ENCODE measurements at regions not wholly inside any gene's neighbourhood (a gene's known extent, or its start where the extent isn't known, plus 50 kb on each side); places are given as distances from the start of the nearest gene placed in this dataset.

DNA sequence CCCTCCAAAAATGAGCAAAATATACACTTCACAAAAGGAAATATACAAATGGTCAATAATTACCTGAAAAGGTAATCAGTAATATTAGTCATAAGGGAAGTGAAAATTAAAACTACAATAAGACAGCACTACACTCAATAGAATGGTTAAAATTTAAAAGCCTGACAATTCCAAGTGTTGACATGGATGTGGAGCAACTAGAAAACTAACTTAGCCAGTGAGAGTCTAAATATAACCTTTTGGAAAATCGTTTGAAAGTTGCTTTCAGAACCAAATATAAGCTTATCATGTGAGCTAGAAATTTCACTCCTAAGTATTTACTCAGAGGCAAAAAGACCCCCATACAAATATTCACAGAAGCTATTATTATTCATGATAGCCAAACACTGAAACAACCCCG is 105.1 kb upstream of the MVB12B start:
- no peak for TF ChIP-seq FOS (IDR thresholded peaks at IDR 0.05; ENCODE audit: borderline replicate concordance, insufficient read depth, low read length)
- TF ChIP-seq POLR2A (IDR thresholded peaks at IDR 0.05; ENCODE audit: low read depth, low read length) = no peak
- TF ChIP-seq EZH2 (IDR thresholded peaks at IDR 0.05; ENCODE audit: borderline replicate concordance, low read depth, low read length, severe bottlenecking) = no peak
- no peak for TF ChIP-seq GATA2 (IDR thresholded peaks at IDR 0.05; ENCODE audit: insufficient read depth, insufficient read length, low read depth, low read length)
- TF ChIP-seq MYC (IDR thresholded peaks at IDR 0.05; ENCODE audit: low read depth, low read length) = no peak
- TF ChIP-seq MAX (IDR thresholded peaks at IDR 0.05; ENCODE audit: insufficient read depth, insufficient read length) = no peak
- TF ChIP-seq POLR2AphosphoS5 (IDR thresholded peaks at IDR 0.05; ENCODE audit: insufficient read depth, low read depth, low read length) = no peak
- TF ChIP-seq, protein P1, sequence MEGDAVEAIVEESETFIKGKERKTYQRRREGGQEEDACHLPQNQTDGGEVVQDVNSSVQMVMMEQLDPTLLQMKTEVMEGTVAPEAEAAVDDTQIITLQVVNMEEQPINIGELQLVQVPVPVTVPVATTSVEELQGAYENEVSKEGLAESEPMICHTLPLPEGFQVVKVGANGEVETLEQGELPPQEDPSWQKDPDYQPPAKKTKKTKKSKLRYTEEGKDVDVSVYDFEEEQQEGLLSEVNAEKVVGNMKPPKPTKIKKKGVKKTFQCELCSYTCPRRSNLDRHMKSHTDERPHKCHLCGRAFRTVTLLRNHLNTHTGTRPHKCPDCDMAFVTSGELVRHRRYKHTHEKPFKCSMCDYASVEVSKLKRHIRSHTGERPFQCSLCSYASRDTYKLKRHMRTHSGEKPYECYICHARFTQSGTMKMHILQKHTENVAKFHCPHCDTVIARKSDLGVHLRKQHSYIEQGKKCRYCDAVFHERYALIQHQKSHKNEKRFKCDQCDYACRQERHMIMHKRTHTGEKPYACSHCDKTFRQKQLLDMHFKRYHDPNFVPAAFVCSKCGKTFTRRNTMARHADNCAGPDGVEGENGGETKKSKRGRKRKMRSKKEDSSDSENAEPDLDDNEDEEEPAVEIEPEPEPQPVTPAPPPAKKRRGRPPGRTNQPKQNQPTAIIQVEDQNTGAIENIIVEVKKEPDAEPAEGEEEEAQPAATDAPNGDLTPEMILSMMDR (IDR thresholded peaks at IDR 0.05; ENCODE audit: extremely low read depth in 1 of 2, insufficient read depth in 1 of 2, low read depth in 1 of 2, low read length in 2 of 2) = no peak
- no peak for TF ChIP-seq JUN (IDR thresholded peaks at IDR 0.05; ENCODE audit: borderline replicate concordance, insufficient read depth, insufficient read length, low read depth)
- dilution Hi-C loops (cut with MboI; ENCODE audit: extremely low pct_ligation_motif_present, low sequenced_read_pairs) = no loop called here
- H3K27ac ChIP-seq (ENCODE audit: insufficient read depth, low read depth, low read length) = no peak overlapping the region
- ChIA-PET CTCF (interaction anchor here (1.1 to 1.5 kb wide), 2 partner anchors 9 to 177 kb away, joined by 3 to 5 read pairs; no protein-coding TSS in a partner anchor), POLR2A (no interaction called here)
- no peak for DNase-seq (ENCODE audit: low read depth, low spot score)
- no peaks in the 10 kb centered on the region for H3K79me2 ChIP-seq (ENCODE audit: control insufficient read depth, insufficient read depth, low read length)
- H3K27me3 ChIP-seq (ENCODE audit: control insufficient read depth in 2 of 2, insufficient read depth in 2 of 2, low read length in 2 of 2) = peaks cover 27 to 31% of the 10 kb centered on the region in 2 experiments
- no peaks in the 10 kb centered on the region for H3K36me3 ChIP-seq (ENCODE audit: control insufficient read depth in 2 of 2, extremely low read depth in 1 of 2, insufficient read depth in 2 of 2, low read length in 2 of 2)
- BruUV-seq (replicated peaks) = no TSS peak
- H3K9me1 ChIP-seq (replicated peaks; ENCODE audit: control insufficient read depth, extremely low read depth, insufficient read depth, low read length) = no peaks in the 10 kb centered on the region
- no peak for FAIRE-seq
- H2AFZ ChIP-seq (ENCODE audit: low read depth, low read length) = no peak overlapping the region
- no peak overlapping the region for H3K9ac ChIP-seq (replicated peaks; ENCODE audit: extremely low read depth, insufficient read depth, low read length)
- intact Hi-C loops (cut with micrococcal nuclease) = no loop called here
- no peak overlapping the region for H3K4me3 ChIP-seq (replicated peaks in 1 of 3; ENCODE audit: insufficient read depth in 1 of 3, low read depth in 1 of 3, low read length in 3 of 3)
- no peaks in the 10 kb centered on the region for H3K4me1 ChIP-seq (ENCODE audit: control insufficient read depth, extremely low read depth, insufficient read depth, low read length)
- no peak overlapping the region for H3K4me2 ChIP-seq (ENCODE audit: insufficient read depth, low read length)
- H3K9me3 ChIP-seq (replicated peaks; ENCODE audit: control insufficient read depth, insufficient read depth, low read length) = no peaks in the 10 kb centered on the region
- no peaks in the 10 kb centered on the region for H4K20me1 ChIP-seq (replicated peaks; ENCODE audit: control insufficient read depth, extremely low read depth, insufficient read depth, low read length)

Data from endothelial cell of umbilical vein (primary cell).